H1 (cell line): ENCODE measurements at regions not wholly inside any gene's neighbourhood (a gene's known extent, or its start where the extent isn't known, plus 50 kb on each side); places are given as distances from the start of the nearest gene placed in this dataset.

ENCODE experiments used
- POLR2A ChIP-seq, 2 experiments: IDR thresholded peaks; 1 replicate in 1 of 2; 2 replicates in 1 of 2; pipeline ENCODE4 v1.6.1; 2011; ENCODE audit warnings: low read depth in 2 of 2, low read length in 2 of 2, mild to moderate bottlenecking in 2 of 2; ENCODE audit errors: control extremely low read depth in 1 of 2
- RNF2 ChIP-seq: fragments of 200-900, 300-1000 bp; sonication (generic); IDR thresholded peaks from 2 replicates; pipeline ENCODE4 v1.7.1; 2016; ENCODE audit warnings: borderline replicate concordance, low read depth, mild to moderate bottlenecking, antibody characterized with exemption, low read length; ENCODE audit not compliant: poor library complexity, severe bottlenecking; ENCODE audit errors: missing control alignments
- SRF ChIP-seq: IDR thresholded peaks from 2 replicates; pipeline ENCODE4 v1.6.1; 2011; ENCODE audit warnings: mild to moderate bottlenecking, low read depth, low read length, moderate library complexity

GRCh38 chr5:68403301-68403700 is 187.7 kb downstream of the PIK3R1 start (continued):
- TF ChIP-seq POLR2A (IDR thresholded peaks at IDR 0.05; ENCODE audit: control extremely low read depth in 1 of 2, low read depth in 2 of 2, low read length in 2 of 2) (no peak), SRF (no peak), RNF2 (no peak)
- TF ChIP-seq, all 59 proteins: peak for 0
